CD1c-positive myeloid dendritic cell (primary cell): ENCODE measurements at regions not wholly inside any gene's neighbourhood (a gene's known extent, or its start where the extent isn't known, plus 50 kb on each side); places are given as distances from the start of the nearest gene placed in this dataset.
A peak's percentile ranks its signal among the peaks of the same experiment; 100 is the strongest.

ENCODE experiments used
- DNase-seq: peaks from one replicate; pipeline ENCODE4 v3.0.0-alpha.2; 2016; ENCODE audit errors: extremely low spot score

- DNase-seq = no peak
Measured at GRCh38 chr2:226126104-226126503, 673.5 kb downstream of the IRS1 start.

- no peak for DNase-seq
Measured at GRCh38 chr2:226125176-226125883, 674.3 kb downstream of the IRS1 start.

- no peak for DNase-seq
Measured at GRCh38 chr2:226124548-226125011, 675.0 kb downstream of the IRS1 start.

- no peak for DNase-seq
Measured at GRCh38 chr2:226123300-226123699, 676.3 kb downstream of the IRS1 start.

GRCh38 chr2:226122041-226122440 is 677.6 kb downstream of the IRS1 start:
- peak; percentile 41 for DNase-seq

- DNase-seq = peak; percentile 40
Measured at GRCh38 chr2:226121046-226121738, 678.4 kb downstream of the IRS1 start.

- DNase-seq = peak; percentile 86
Measured at GRCh38 chr2:226118471-226119429, 680.9 kb downstream of the IRS1 start.

- no peak for DNase-seq
Measured at GRCh38 chr2:226117510-226118065, 682.0 kb downstream of the IRS1 start.

- DNase-seq = no peak
Measured at GRCh38 chr2:226116346-226116745, 683.3 kb downstream of the IRS1 start.

GRCh38 chr2:226115832-226116200 is 683.8 kb downstream of the IRS1 start:
- DNase-seq = no peak

- DNase-seq = peak; percentile 32
Measured at GRCh38 chr2:226115102-226115831, 684.4 kb downstream of the IRS1 start.

- no peak for DNase-seq
Measured at GRCh38 chr2:226114436-226114835, 685.2 kb downstream of the IRS1 start.

GRCh38 chr2:226098861-226099745 is 699.6 kb downstream of the NYAP2 start:
- no peak for DNase-seq

- no peak for DNase-seq
Measured at GRCh38 chr2:226095058-226095457, 695.5 kb downstream of the NYAP2 start.

- DNase-seq = no peak
Measured at GRCh38 chr2:226093364-226093763, 693.9 kb downstream of the NYAP2 start.

GRCh38 chr2:226088366-226088674 is 688.8 kb downstream of the NYAP2 start:
- no peak for DNase-seq

- DNase-seq = no peak
Measured at GRCh38 chr2:226087505-226088365, 688.2 kb downstream of the NYAP2 start.

GRCh38 chr2:226087051-226087450 is 687.5 kb downstream of the NYAP2 start:
- no peak for DNase-seq

GRCh38 chr2:226086190-226086589 is 686.7 kb downstream of the NYAP2 start:
- DNase-seq = no peak
